ENCODE measurements at regions not wholly inside any gene's neighbourhood (a gene's known extent, or its start where the extent isn't known, plus 50 kb on each side); places are given as distances from the start of the nearest gene placed in this dataset.

- Histone ChIP-seq H3K4me3 (ENCODE audit: low read depth, low read length) (no peak overlapping the region), H3K4me1 (ENCODE audit: control insufficient read depth, insufficient read depth, low read length) (no peaks in the 10 kb centered on the region), H3K9me3 (ENCODE audit: control insufficient read depth, insufficient read depth, low read depth, low read length) (no peaks in the 10 kb centered on the region), H3K27ac (ENCODE audit: extremely low read depth, low read depth, low read length) (no peak overlapping the region), H3K36me3 (ENCODE audit: control insufficient read depth in 2 of 2, insufficient read depth in 1 of 2, low read length in 2 of 2) (no peaks in the 10 kb centered on the region)
- CTCF ChIA-PET, result interaction anchor here (0.6 kb wide), 1 partner anchor 227 kb away, joined by 5 read pairs; no protein-coding TSS in a partner anchor
- TF ChIP-seq ZNF561 (tag by site-specific recombination; IDR thresholded peaks at IDR 0.05; ENCODE audit: borderline replicate concordance) (no peak), ZNF560 (tag by site-specific recombination; IDR thresholded peaks at IDR 0.05; ENCODE audit: borderline replicate concordance) (no peak), ZFP69B (tag by site-specific recombination; IDR thresholded peaks at IDR 0.05) (no peak), ZNF530 (tag by site-specific recombination; IDR thresholded peaks at IDR 0.05; ENCODE audit: low read depth) (no peak), ZBTB6 (tag by site-specific recombination; IDR thresholded peaks at IDR 0.05) (no peak), ZNF529 (tag by site-specific recombination; IDR thresholded peaks at IDR 0.05; ENCODE audit: insufficient replicate concordance) (no peak), BCL11B (tag by site-specific recombination; IDR thresholded peaks at IDR 0.05; ENCODE audit: low read depth) (no peak), ZNF221 (tag by site-specific recombination; IDR thresholded peaks at IDR 0.05; ENCODE audit: borderline replicate concordance) (no peak), ZNF121 (tag by site-specific recombination; IDR thresholded peaks at IDR 0.05) (no peak), ZSCAN23 (tag by site-specific recombination; IDR thresholded peaks at IDR 0.05) (no peak), SCRT2 (tag by site-specific recombination; IDR thresholded peaks at IDR 0.05) (no peak), ZNF211 (tag by site-specific recombination; IDR thresholded peaks at IDR 0.05; ENCODE audit: low read depth) (no peak), ZNF239 (tag by site-specific recombination; IDR thresholded peaks at IDR 0.05) (no peak), KLF7 (tag by site-specific recombination; IDR thresholded peaks at IDR 0.05; ENCODE audit: borderline replicate concordance) (no peak), ZNF362 (tag by site-specific recombination; IDR thresholded peaks at IDR 0.05) (no peak), ZSCAN5A (tag by site-specific recombination; IDR thresholded peaks at IDR 0.05) (no peak), ZNF791 (tag by site-specific recombination; IDR thresholded peaks at IDR 0.05) (no peak), BCL11A (tag by site-specific recombination; IDR thresholded peaks at IDR 0.05; ENCODE audit: low read depth) (no peak)
- POLR2A ChIA-PET, result no interaction called here
Observed at GRCh38 chr6:23371132-23371915, 754.7 kb upstream of the NRSN1 start.

GRCh38 chr6:23377830-23378229, 748.2 kb upstream of the NRSN1 start:
- H3K36me3 ChIP-seq (ENCODE audit: control insufficient read depth in 2 of 2, insufficient read depth in 1 of 2, low read length in 2 of 2), result no peaks in the 10 kb centered on the region
- TF ChIP-seq, protein P1, sequence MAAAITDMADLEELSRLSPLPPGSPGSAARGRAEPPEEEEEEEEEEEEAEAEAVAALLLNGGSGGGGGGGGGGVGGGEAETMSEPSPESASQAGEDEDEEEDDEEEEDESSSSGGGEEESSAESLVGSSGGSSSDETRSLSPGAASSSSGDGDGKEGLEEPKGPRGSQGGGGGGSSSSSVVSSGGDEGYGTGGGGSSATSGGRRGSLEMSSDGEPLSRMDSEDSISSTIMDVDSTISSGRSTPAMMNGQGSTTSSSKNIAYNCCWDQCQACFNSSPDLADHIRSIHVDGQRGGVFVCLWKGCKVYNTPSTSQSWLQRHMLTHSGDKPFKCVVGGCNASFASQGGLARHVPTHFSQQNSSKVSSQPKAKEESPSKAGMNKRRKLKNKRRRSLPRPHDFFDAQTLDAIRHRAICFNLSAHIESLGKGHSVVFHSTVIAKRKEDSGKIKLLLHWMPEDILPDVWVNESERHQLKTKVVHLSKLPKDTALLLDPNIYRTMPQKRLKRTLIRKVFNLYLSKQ (tag by site-specific recombination; IDR thresholded peaks at IDR 0.05; ENCODE audit: borderline replicate concordance), result no peak
- TF ChIP-seq ZNF146 (tag by site-specific recombination; IDR thresholded peaks at IDR 0.05) (no peak), ZNF221 (tag by site-specific recombination; IDR thresholded peaks at IDR 0.05; ENCODE audit: borderline replicate concordance) (no peak), ZNF843 (tag by site-specific recombination; IDR thresholded peaks at IDR 0.05) (no peak), ZNF639 (tag by site-specific recombination; IDR thresholded peaks at IDR 0.05) (no peak)
- ChIA-PET POLR2A (no interaction called here), CTCF (no interaction called here)
- H3K27ac ChIP-seq (ENCODE audit: extremely low read depth, low read depth, low read length), result no peak overlapping the region
- no peak overlapping the region for H3K4me3 ChIP-seq (ENCODE audit: low read depth, low read length)
- no peaks in the 10 kb centered on the region for H3K9me3 ChIP-seq (ENCODE audit: control insufficient read depth, insufficient read depth, low read depth, low read length)
- no peaks in the 10 kb centered on the region for H3K4me1 ChIP-seq (ENCODE audit: control insufficient read depth, insufficient read depth, low read length)
